ENCODE measurements at regions not wholly inside any gene's neighbourhood (a gene's known extent, or its start where the extent isn't known, plus 50 kb on each side); places are given as distances from the start of the nearest gene placed in this dataset.

DNA sequence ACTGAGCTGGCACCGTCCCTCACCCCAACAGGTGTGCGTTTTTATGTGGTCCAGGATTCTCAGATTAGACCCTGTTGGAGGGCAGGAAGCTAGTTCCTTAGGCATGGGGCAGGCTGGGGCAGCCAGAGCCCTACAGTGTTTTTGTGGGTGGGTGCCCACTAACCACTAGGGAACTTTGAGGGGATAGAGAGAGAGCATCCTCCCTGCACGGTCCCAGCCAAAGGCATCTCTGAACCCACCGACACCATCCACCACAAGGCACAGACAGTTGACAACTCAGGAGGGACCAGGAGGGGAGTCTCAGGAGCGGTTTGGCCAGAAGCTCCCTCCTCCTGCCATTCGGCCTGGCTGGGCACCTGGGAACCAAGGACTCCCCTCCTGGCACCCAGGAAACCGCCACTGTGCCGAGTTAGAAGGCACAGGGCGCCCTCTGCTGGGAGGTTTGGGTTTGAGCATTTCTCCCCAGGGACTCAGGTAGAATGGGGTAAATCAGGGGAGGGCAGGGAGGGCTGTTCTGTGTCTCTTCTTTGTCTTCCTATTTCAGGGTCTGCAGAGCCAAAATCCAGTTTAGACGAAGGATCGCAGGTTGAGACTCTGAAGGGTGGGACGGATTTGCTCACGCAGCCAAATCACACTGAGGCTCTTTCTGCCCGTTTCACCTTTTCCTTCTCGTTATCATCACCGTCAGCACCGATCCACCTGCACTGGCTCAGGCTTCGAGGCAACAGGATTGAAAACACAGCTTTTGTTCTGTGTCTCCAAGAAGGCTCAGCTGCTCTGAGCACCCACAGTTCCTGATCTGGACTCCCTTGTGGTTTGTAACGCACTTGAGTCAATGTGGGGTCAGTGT lies 84.8 kb upstream of the COL13A1 start (continued):
- TF ChIP-seq CTCF (IDR thresholded peaks at IDR 0.05 in 2 of 3, conservative IDR thresholded peaks at IDR 0.05 in 1 of 3; ENCODE audit: insufficient read depth in 2 of 3, low read depth in 1 of 3, low read length in 3 of 3): peak; percentile 86 to 91 (median 90)

DNA sequence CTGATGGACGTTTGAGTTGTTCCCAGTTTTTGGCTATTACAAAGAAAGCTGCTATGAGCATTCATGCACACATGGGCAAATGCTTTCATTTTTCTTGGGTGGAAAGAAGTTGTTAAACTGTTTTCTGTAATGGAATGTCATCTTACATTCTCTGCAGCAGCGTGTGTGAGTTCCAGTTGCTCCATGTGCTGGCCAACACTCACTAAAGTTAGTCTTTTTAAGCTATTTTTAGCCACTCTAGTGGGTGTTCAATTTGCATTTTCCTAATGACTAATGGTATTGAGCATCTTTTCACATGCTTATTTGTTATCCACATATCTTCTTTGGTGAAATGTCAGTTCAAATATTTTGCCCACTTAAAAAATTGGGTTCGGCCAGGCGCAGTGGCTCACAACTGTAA lies 82.8 kb upstream of the COL13A1 start:
- no peak for ATAC-seq
- H3K4me2 ChIP-seq (ENCODE audit: insufficient read depth, low read length): no peak overlapping the region
- FAIRE-seq: no peak
- no TSS peak for BruUV-seq (replicated peaks)
- H3K9me1 ChIP-seq (ENCODE audit: control insufficient read depth, insufficient read depth, low read length): no peaks in the 10 kb centered on the region
- no peak for DNase-seq (ENCODE audit: extremely low read depth in 1 of 4, low spot score in 3 of 4)
- no peaks in the 10 kb centered on the region for H3K79me2 ChIP-seq (ENCODE audit: control insufficient read depth, insufficient read depth, low read length)
- ChIA-PET CTCF (ENCODE audit: low intra/inter-chr PET ratio) (interaction anchor here (0.7 kb wide), 1 partner anchor 74 kb away, joined by 3 read pairs; no protein-coding TSS in a partner anchor), POLR2A (interaction anchor here (1.0 to 1.4 kb wide), 2 partner anchors 9 to 11 kb away, joined by 4 to 5 read pairs; no protein-coding TSS in a partner anchor)
- intact Hi-C loops (cut with micrococcal nuclease) (no loop called here), in situ Hi-C loops (cut with MboI) (no loop called here)
- H3K4me1 ChIP-seq (replicated peaks in 1 of 2; ENCODE audit: control insufficient read depth in 2 of 2, insufficient read depth in 2 of 2, low read length in 2 of 2): no peaks in the 10 kb centered on the region
- H3K9me3 ChIP-seq (replicated peaks; ENCODE audit: control insufficient read depth, insufficient read depth, low read depth, low read length): no peaks in the 10 kb centered on the region
- TF ChIP-seq FOXO4 (CRISPR knock-in tag; IDR thresholded peaks at IDR 0.05): no peak
- no peak overlapping the region for H3K27ac ChIP-seq (ENCODE audit: extremely low read depth, low read depth, low read length)
- H3K9ac ChIP-seq (ENCODE audit: insufficient read depth in 1 of 2, low read depth in 2 of 2, low read length in 2 of 2): no peak overlapping the region
- H2AFZ ChIP-seq (ENCODE audit: low read depth, low read length): no peak overlapping the region
- no peak overlapping the region for H3K4me3 ChIP-seq
- H4K20me1 ChIP-seq (replicated peaks; ENCODE audit: control insufficient read depth, insufficient read depth, low read length): 0 out of 2 replicates have a peak, but pooled peaks cover 9% of the 10 kb centered on the region
- 1% methylated on average over 4 of the region's 4 CpGs for WGBS (ENCODE audit: insufficient coverage, low coverage, missing lambda C conversion rate)
- peaks cover 0 to 24% of the 10 kb centered on the region in 2 experiments; a peak in 4 of 5 replicates for H3K27me3 ChIP-seq (ENCODE audit: control insufficient read depth in 2 of 2, insufficient read depth in 2 of 2, low read length in 2 of 2)
- H3K36me3 ChIP-seq (ENCODE audit: control insufficient read depth, insufficient read depth, low read length): no peaks in the 10 kb centered on the region

Data from K562 (cell line).